Dendritic cell treated with granulocyte-macrophage colony-stimulating factor and Interleukin-4, amounts not matched to agents 40 ng/mL and 50 ng/mL, for 4 days (primary cell): ENCODE measurements at regions not wholly inside any gene's neighbourhood (a gene's known extent, or its start where the extent isn't known, plus 50 kb on each side); places are given as distances from the start of the nearest gene placed in this dataset.

Source experiments
- H3K27ac Mint-ChIP-seq: one replicate; pipeline ENCODE4 v1.8.0; 2022; ENCODE audit warnings: mild to moderate bottlenecking, mixed read lengths
- H3K27me3 Mint-ChIP-seq: one replicate; pipeline ENCODE4 v1.8.0; 2022; ENCODE audit warnings: mild to moderate bottlenecking, mixed read lengths
- H3K36me3 Mint-ChIP-seq: one replicate; pipeline ENCODE4 v1.8.0; 2022; ENCODE audit warnings: low read depth, mixed read lengths
- H3K4me1 Mint-ChIP-seq: one replicate; pipeline ENCODE4 v1.8.0; 2022; ENCODE audit warnings: low read depth, mixed read lengths
- H3K4me3 Mint-ChIP-seq: one replicate; pipeline ENCODE4 v1.8.0; 2022; ENCODE audit warnings: mild to moderate bottlenecking, moderate library complexity, mixed read lengths
- H3K9me3 Mint-ChIP-seq: one replicate; pipeline ENCODE4 v1.8.0; 2022; ENCODE audit warnings: mixed read lengths
- intact Hi-C: fragments of 100-400 bp; cut with micrococcal nuclease; formaldehyde crosslinking; loops from one replicate; pipeline ENCODE4 v1.15.0; 2022

DNA sequence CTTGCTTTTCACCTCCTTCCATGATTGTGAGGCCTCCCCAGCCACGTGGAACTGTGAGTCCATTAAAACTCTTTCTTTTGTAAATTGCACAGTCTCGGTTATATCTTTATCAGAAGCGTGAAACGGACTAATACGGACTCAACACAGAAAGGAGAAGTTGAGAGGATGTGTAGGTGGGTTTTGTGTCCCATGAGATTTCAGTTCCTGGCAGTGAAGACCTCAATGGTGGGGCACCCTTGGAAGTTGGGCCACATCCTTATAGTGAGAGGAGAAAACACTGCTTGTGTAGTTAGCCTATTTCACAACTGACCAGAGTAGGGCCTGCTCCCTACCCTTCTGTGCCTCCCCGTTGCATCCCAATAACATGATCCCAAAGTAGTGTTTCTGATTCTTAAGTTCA is 98.9 kb upstream of the TNC start:
- H3K4me3 Mint-ChIP-seq, result no peak overlapping the region
- H3K4me1 Mint-ChIP-seq, result peaks cover 6% of the 10 kb centered on the region
- no peak overlapping the region for H3K27ac Mint-ChIP-seq
- peaks cover 9% of the 10 kb centered on the region for H3K27me3 Mint-ChIP-seq
- peaks cover 21% of the 10 kb centered on the region for H3K9me3 Mint-ChIP-seq
- no peaks in the 10 kb centered on the region for H3K36me3 Mint-ChIP-seq
- intact Hi-C loops, result no loop called here

- Mint-ChIP-seq H3K27ac (no peak overlapping the region), H3K4me3 (no peak overlapping the region), H3K27me3 (peaks cover 5% of the 10 kb centered on the region), H3K36me3 (no peaks in the 10 kb centered on the region), H3K4me1 (peaks cover 6% of the 10 kb centered on the region), H3K9me3 (peaks cover 21% of the 10 kb centered on the region)
- intact Hi-C loops, result no loop called here
Observed at GRCh38 chr9:115220319-115221005, 102.5 kb upstream of the TNC start.

- peaks cover 4% of the 10 kb centered on the region for H3K27me3 Mint-ChIP-seq
- no peak overlapping the region for H3K4me3 Mint-ChIP-seq
- intact Hi-C loops, result no loop called here
- H3K9me3 Mint-ChIP-seq, result no peaks in the 10 kb centered on the region
- H3K36me3 Mint-ChIP-seq, result no peaks in the 10 kb centered on the region
- no peaks in the 10 kb centered on the region for H3K4me1 Mint-ChIP-seq
- H3K27ac Mint-ChIP-seq, result no peak overlapping the region
Observed at GRCh38 chr9:115223471-115223870, 105.5 kb upstream of the TNC start.

- no peak overlapping the region for H3K4me3 Mint-ChIP-seq
- peaks cover 4% of the 10 kb centered on the region for H3K27me3 Mint-ChIP-seq
- no peaks in the 10 kb centered on the region for H3K36me3 Mint-ChIP-seq
- no peaks in the 10 kb centered on the region for H3K9me3 Mint-ChIP-seq
- intact Hi-C loops, result no loop called here
- no peak overlapping the region for H3K27ac Mint-ChIP-seq
- no peaks in the 10 kb centered on the region for H3K4me1 Mint-ChIP-seq
Observed at GRCh38 chr9:115225459-115226116, 107.6 kb upstream of the TNC start.

DNA sequence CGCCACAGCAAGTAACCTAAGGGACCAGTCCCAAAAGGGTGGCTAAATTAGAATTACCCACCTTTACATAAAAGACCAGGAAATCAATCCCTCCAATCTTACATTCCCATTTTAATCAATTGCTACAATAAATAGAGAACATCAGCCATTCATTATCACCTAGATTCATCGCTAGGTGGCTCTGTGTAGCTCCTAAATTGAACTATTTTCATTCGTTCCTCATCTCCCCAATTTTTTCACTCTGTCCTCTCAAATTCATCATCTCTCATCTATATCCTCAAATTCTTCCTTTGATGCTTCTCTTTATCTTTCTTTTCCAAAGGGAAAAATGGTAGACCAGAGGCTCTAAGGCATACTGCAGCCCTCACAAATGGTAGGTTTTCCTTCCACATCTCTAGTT is 108.2 kb upstream of the TNC start:
- H3K36me3 Mint-ChIP-seq, result no peaks in the 10 kb centered on the region
- intact Hi-C loops, result no loop called here
- H3K4me1 Mint-ChIP-seq, result no peaks in the 10 kb centered on the region

GRCh38 chr9:115229496-115229895 is 111.5 kb upstream of the TNC start:
- H3K4me1 Mint-ChIP-seq, result no peaks in the 10 kb centered on the region
- H3K36me3 Mint-ChIP-seq, result no peaks in the 10 kb centered on the region
- peaks cover 2% of the 10 kb centered on the region for H3K27me3 Mint-ChIP-seq
- intact Hi-C loops, result no loop called here
- H3K27ac Mint-ChIP-seq, result no peak overlapping the region
- no peak overlapping the region for H3K4me3 Mint-ChIP-seq
- H3K9me3 Mint-ChIP-seq, result no peaks in the 10 kb centered on the region

More for the DNA sequence above, 108.2 kb upstream of the TNC start:
- no peak overlapping the region for H3K4me3 Mint-ChIP-seq
- H3K27me3 Mint-ChIP-seq, result peaks cover 4% of the 10 kb centered on the region
- H3K27ac Mint-ChIP-seq, result no peak overlapping the region
- H3K9me3 Mint-ChIP-seq, result no peaks in the 10 kb centered on the region

DNA sequence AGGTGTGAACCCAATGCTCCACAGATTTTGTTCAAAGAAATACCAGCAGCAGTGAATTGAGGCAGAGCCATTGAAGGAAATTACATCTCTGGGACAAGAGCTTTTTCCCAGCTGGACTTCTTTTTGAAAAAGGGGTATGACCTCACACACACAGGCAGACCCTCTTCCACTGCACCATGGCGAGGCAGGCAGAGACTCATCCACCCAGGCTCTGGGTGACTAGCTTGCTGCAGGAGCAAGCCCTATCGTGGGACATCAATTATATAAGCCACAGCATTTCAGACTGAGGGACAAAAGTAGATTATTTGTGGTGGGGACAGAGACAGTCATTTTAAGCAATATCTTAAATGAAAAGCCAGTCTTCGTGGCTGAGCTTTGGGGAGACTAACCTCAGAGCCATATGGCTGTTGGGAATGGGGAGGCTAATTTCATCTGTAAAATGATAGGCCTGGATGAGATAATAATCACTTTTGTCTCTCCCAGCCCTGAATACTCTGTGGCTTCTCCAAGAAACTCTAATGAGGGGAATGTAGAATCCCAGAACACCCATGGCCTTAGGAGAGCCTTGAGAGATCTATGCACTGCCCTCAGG is 113.1 kb upstream of the TNC start:
- intact Hi-C loops, result no loop called here
- Mint-ChIP-seq H3K4me3 (no peak overlapping the region), H3K27me3 (peaks cover 2% of the 10 kb centered on the region), H3K27ac (no peak overlapping the region), H3K9me3 (no peaks in the 10 kb centered on the region), H3K36me3 (no peaks in the 10 kb centered on the region), H3K4me1 (no peaks in the 10 kb centered on the region)

DNA sequence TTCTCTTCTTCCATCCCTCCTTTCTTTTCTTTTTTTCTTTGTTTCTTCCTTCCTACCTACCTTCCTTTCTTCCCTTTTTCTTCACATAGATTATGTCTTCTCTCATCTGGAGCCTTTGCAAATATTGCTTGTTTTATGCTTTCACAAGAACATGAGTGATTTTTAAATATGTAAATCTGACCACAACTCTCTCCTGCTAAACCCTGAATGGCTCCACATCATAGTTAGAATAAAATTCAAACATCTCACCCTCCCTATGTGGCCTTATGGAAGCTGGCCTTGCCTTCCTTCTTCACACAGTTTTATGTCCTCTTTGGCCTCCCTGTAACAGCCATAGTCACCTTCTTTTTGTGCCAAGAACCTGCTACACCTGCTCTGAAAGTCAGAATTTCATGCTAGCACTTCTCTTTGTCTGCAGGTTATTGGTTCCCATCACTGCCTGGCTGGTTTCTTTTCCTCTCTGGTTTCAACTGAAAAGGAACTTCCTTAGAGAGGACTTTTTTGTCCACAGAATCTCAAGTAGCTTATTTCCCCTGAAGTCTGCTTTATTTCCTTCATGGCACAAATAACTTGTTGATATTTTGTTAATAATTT is 114.3 kb upstream of the TNC start:
- Mint-ChIP-seq H3K27ac (no peak overlapping the region), H3K27me3 (peaks cover 2% of the 10 kb centered on the region), H3K4me1 (no peaks in the 10 kb centered on the region), H3K9me3 (no peaks in the 10 kb centered on the region), H3K4me3 (no peak overlapping the region), H3K36me3 (no peaks in the 10 kb centered on the region)
- intact Hi-C loops, result no loop called here

DNA sequence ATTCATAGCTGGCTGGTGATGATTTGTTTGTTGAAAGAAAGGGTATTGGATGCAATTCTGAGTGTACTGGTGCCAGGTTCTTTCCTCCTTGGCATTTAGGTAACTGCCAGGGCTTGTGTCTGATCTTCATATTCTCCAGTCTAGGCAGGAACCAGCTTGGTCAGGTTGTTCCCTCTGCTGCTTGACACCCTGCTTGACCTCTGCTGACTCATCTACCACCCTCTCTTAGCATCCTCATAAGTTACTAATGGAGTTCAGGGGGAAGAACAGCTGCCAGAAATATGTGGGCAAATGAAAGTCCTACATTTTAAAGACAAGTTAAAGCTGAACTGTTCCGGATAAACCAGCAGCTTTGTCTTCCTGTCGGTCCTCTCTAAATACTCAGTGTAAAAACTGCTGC is 116.1 kb upstream of the TNC start:
- no peak overlapping the region for H3K27ac Mint-ChIP-seq
- intact Hi-C loops, result no loop called here
- no peaks in the 10 kb centered on the region for H3K9me3 Mint-ChIP-seq
- H3K27me3 Mint-ChIP-seq, result peaks cover 2% of the 10 kb centered on the region
- H3K36me3 Mint-ChIP-seq, result no peaks in the 10 kb centered on the region
- H3K4me3 Mint-ChIP-seq, result no peak overlapping the region
- H3K4me1 Mint-ChIP-seq, result no peaks in the 10 kb centered on the region

- intact Hi-C loops, result no loop called here
- no peak overlapping the region for H3K27ac Mint-ChIP-seq
- H3K9me3 Mint-ChIP-seq, result no peaks in the 10 kb centered on the region
- peaks cover 7% of the 10 kb centered on the region for H3K27me3 Mint-ChIP-seq
- H3K4me3 Mint-ChIP-seq, result no peak overlapping the region
- H3K36me3 Mint-ChIP-seq, result no peaks in the 10 kb centered on the region
- H3K4me1 Mint-ChIP-seq, result no peaks in the 10 kb centered on the region
Observed at GRCh38 chr9:115235221-115235620, 117.3 kb upstream of the TNC start.

DNA sequence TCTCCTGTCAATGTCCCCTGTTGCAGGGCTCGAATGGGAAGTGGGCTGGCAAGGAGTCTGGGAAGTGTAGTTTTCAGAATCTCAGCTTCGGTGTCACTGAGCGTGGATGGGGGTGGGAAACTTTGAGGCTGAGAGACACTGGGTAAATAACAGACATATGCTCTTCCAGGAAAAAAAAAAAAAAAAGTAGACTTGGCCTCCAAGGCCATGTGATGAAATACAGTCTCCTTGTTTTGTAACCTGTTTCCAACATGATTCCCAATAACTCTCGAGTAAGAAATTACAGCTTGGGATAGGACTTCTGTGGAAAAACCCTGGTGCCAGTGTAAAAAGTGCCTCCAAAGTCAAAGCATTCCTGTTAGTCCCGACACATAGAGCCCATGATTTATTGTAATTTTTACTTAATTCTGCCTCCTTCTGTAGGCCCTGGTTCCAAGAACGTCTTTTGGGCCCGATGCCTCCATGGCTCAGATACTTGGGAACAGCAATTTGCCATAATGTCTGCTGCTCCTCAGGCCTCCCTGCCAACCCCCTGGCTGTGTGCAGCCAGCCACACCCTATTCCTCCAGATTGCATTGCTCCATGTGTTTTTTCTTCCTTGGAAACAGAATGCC is 119.5 kb upstream of the TNC start:
- Mint-ChIP-seq H3K9me3 (no peaks in the 10 kb centered on the region), H3K27me3 (peaks cover 5% of the 10 kb centered on the region), H3K4me1 (no peaks in the 10 kb centered on the region), H3K36me3 (no peaks in the 10 kb centered on the region), H3K27ac (no peak overlapping the region), H3K4me3 (no peak overlapping the region)
- intact Hi-C loops, result no loop called here

DNA sequence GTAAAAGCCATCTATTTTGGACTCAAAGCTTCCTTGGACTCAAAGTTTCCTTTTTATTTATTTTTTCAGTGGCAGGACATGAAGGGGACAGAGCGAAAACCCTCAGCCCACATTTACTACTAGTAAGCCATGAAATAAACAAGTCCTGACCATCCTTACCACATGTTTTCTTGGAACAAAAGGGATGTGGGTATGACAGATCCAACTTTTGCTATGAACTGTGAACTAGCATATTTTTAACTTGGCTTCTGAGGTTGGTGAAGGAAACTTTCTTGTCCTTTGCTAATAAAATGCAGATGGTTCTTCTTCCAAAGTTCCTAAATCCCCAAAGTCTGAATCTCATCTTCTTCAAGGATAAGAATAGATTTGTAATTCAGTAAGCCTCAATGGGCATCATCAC is 122.7 kb upstream of the TNC start:
- Mint-ChIP-seq H3K27me3 (peaks cover 5% of the 10 kb centered on the region), H3K9me3 (peaks cover 10% of the 10 kb centered on the region), H3K27ac (no peak overlapping the region), H3K4me1 (no peaks in the 10 kb centered on the region), H3K4me3 (no peak overlapping the region), H3K36me3 (no peaks in the 10 kb centered on the region)
- intact Hi-C loops, result no loop called here

DNA sequence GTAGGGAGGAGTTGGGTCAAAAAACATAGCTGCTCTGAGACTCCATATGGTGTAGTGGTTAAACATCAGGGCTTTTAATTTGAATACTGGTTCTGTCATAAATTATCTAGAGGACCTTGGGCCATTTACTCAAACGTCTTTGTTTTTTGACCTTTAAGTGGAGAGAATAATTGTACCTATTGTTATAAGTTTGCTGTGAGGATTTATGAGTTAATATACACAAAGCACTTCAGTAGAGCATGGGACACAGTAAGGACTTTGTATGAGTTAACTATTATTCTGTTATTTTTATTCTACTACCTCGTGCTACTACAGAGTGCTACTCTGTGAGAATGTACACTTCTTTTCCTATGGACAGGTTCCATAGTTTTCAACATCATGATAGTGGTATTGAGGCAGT is 123.7 kb upstream of the TNC start:
- Mint-ChIP-seq H3K9me3 (peaks cover 10% of the 10 kb centered on the region), H3K27me3 (peaks cover 5% of the 10 kb centered on the region), H3K27ac (no peak overlapping the region), H3K36me3 (no peaks in the 10 kb centered on the region), H3K4me3 (no peak overlapping the region), H3K4me1 (no peaks in the 10 kb centered on the region)
- intact Hi-C loops, result no loop called here

GRCh38 chr9:115249488-115249887 is 131.5 kb upstream of the TNC start:
- no peak overlapping the region for H3K4me3 Mint-ChIP-seq
- H3K9me3 Mint-ChIP-seq, result peaks cover 6% of the 10 kb centered on the region
- intact Hi-C loops, result no loop called here
- no peaks in the 10 kb centered on the region for H3K4me1 Mint-ChIP-seq
- no peaks in the 10 kb centered on the region for H3K27me3 Mint-ChIP-seq
- no peak overlapping the region for H3K27ac Mint-ChIP-seq
- no peaks in the 10 kb centered on the region for H3K36me3 Mint-ChIP-seq
